ENCODE measurements at regions not wholly inside any gene's neighbourhood (a gene's known extent, or its start where the extent isn't known, plus 50 kb on each side); places are given as distances from the start of the nearest gene placed in this dataset.
"Not testable (repeated sequence)": the region's sequence is repeated elsewhere in the genome, so short reads cannot be mapped to it uniquely, and the experiment has no call there.

DNA sequence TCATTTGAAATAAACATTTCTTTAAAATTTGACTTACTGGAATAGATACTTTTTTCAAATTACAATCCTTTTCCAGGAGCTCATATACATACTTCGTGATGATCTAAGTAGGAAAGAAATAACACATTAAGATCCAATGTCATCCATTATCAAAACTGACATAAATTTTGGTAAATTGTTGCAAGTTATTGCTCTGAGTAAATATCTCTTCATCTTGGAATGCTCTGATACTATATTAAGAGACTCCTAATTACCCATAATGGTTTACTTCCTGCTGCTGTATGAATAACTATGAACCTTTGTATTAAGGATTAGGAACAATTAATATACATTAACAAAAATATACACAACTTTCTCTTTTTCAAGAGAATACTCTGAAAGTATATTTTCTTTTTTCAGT lies 223.0 kb upstream of the POU5F2 start:
- no peak for DNase-seq (ENCODE audit: low spot score)
- TF ChIP-seq, protein P1, sequence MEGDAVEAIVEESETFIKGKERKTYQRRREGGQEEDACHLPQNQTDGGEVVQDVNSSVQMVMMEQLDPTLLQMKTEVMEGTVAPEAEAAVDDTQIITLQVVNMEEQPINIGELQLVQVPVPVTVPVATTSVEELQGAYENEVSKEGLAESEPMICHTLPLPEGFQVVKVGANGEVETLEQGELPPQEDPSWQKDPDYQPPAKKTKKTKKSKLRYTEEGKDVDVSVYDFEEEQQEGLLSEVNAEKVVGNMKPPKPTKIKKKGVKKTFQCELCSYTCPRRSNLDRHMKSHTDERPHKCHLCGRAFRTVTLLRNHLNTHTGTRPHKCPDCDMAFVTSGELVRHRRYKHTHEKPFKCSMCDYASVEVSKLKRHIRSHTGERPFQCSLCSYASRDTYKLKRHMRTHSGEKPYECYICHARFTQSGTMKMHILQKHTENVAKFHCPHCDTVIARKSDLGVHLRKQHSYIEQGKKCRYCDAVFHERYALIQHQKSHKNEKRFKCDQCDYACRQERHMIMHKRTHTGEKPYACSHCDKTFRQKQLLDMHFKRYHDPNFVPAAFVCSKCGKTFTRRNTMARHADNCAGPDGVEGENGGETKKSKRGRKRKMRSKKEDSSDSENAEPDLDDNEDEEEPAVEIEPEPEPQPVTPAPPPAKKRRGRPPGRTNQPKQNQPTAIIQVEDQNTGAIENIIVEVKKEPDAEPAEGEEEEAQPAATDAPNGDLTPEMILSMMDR (IDR thresholded peaks at IDR 0.05; ENCODE audit: extremely low read depth, missing control alignments): no peak

DNA sequence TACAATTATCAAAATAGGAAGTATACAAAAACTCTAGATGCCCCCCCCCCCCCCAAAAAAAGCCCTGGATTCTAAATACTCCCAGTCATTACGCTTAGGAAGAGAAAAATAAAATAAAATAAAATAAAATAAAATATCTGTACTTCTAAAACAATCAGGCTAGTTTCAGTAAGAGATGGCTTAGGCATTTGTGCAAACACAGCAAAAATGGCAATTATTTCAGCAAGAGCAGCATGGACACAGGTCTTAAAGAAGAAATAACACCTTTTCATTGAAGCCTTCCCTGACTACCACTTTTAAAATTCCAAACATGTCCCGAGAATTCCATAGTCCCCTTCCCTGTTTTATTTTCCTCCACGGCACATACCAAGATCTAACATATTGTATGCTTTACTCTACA lies 218.6 kb upstream of the POU5F2 start:
- TF ChIP-seq, protein P1 (IDR thresholded peaks at IDR 0.05; ENCODE audit: extremely low read depth, missing control alignments): no peak
- no peak for DNase-seq (ENCODE audit: low spot score)

DNA sequence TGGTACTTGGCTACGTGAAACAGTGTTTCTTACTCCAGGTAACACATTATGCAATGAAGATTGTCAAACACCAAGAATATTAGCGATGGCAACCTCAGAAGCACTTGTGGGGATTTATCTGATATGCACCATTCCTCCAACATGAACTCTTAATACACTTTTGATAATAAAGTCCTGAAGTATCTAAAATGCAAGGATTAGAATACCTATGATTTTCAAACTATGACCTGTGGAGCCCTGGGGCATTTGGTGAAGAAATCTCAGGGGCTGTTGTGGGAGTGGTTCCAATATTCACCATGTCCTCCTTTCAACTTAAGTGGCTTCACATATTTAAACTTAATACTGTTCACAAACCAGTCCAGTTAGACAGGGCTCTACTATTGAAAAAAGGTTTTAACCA lies 214.6 kb upstream of the POU5F2 start:
- no peak for DNase-seq (ENCODE audit: low spot score)
- TF ChIP-seq, protein P1 (IDR thresholded peaks at IDR 0.05; ENCODE audit: extremely low read depth, missing control alignments): no peak

DNA sequence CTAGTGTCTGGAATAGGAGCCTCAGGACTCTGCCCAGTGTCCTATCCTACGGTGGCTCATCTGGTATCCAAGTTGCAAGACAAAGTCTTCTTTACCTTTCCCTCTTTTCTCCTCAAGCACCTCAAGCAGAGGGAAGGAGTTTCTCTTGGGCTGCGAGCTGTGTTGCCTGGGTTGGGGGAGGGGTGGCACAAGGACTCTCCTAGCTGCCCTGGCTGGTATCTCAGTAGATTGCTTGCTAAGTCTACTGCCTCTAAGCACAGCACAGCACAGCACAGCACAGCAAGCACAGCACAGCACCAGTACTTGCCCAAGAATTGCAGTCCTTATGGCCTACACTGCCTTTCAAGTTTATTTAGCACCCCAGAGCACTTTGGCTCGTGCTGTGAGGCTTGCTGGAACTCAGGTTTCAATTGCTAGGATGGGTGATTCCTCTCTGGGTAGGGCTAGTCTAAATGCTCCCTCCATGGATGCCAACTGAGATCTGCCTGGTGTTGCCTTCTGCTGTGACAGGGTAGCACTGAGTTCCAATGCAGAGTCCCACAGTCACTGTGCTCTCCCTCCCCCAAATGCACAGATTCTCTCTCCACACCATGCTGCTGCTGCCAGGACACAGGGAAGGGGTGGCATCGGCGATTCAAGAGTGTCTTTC lies 213.1 kb upstream of the POU5F2 start:
- DNase-seq (ENCODE audit: low spot score): no peak
- TF ChIP-seq, protein P1 (IDR thresholded peaks at IDR 0.05; ENCODE audit: extremely low read depth, missing control alignments): no peak

DNA sequence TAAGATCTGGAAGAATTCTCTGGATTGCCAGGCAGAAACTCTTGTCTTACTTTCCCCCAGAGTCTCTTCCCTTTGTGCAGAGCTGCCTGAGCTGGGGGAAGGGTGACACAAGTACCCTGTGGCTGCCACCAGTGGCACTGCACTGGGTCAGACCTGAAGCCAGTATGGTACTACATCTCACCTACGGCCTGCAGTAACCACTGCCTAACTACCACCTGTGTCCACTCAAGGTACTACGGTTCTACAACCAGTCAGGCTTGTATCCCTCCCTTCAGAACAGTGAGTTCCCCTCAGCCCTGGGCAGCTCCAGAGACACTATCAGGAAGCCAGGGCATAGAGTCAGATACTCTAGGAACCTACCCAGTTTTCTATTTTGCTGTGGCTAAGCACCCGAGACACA lies 212.0 kb upstream of the POU5F2 start:
- TF ChIP-seq, protein P1 (IDR thresholded peaks at IDR 0.05; ENCODE audit: extremely low read depth, missing control alignments): no peak
- no peak for DNase-seq (ENCODE audit: low spot score)

DNA sequence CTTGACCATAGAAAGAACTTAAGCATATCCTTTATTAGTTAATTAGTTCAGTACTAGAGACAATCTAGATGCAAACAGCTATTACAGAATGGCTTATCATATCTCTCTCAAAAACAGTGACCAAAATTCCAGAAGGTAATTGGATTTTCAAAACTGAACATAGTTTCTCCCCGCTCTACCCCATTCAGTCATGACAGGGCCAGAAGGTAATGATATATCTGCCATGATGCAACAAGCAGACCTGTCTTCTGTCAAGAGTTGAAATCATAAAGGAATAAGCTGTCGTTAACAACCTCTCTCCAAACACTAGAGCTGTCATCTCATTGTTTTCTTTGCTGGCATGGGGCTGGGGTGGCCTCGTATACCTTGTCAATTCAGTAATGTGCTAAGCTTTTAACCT lies 200.5 kb upstream of the POU5F2 start:
- DNase-seq (ENCODE audit: low spot score): no peak
- TF ChIP-seq, protein P1 (IDR thresholded peaks at IDR 0.05; ENCODE audit: extremely low read depth, missing control alignments): no peak

DNA sequence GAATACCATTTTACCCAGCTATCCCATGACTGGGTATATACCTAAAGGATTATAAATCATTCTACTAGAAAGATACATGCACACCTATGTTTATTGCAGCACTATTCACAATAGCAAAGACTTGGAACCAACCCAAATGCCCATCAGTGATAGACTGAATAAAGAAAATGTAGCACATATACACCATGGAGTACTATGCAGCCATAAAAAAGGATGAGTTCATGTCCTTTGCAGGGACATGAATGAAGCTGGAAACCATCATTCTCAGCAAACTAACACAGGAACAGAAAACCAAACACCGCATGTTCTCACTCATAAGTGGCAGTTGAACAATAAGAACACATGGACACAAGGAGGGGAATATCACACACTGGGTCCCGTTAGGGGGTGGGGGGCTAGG lies 191.9 kb upstream of the POU5F2 start:
- not testable (repeated sequence) for DNase-seq (ENCODE audit: low spot score)

DNA sequence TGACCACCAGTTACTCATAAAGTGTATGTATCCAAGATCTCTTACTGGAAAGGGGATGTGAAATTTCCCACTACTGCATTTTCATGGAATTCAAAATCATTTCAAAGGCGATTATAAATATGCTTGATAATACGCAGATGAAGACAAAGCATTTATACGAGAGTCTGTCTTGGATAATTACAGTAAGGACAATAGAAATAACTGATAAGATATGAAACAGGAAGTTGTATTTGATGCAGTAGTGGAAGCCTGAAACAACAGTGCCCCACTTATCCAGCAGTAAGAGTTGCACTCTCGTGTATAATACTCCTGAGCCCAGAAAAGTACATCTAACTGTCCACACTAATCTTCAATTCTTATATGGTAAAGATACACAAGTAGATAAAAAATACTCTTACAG lies 188.7 kb upstream of the POU5F2 start:
- TF ChIP-seq, protein P1 (IDR thresholded peaks at IDR 0.05; ENCODE audit: extremely low read depth, missing control alignments): no peak
- DNase-seq (ENCODE audit: low spot score): no peak
